MM.1S (cell line): ENCODE measurements at regions not wholly inside any gene's neighbourhood (a gene's known extent, or its start where the extent isn't known, plus 50 kb on each side); places are given as distances from the start of the nearest gene placed in this dataset.

ENCODE experiments used
- EZH2phosphoT487 ChIP-seq: fragments of 300-600 bp; sonication (generic); IDR thresholded peaks from 2 replicates; pipeline ENCODE4 v1.6.1; 2018; ENCODE audit warnings: antibody characterized with exemption, low read length
- TF ChIP-seq, protein P1 (sequence below): fragments of 300-600 bp; sonication (generic); IDR thresholded peaks from 2 replicates; pipeline ENCODE4 v1.5.1; 2016; ENCODE audit warnings: antibody characterized with exemption, low read length, mixed read lengths

DNA sequence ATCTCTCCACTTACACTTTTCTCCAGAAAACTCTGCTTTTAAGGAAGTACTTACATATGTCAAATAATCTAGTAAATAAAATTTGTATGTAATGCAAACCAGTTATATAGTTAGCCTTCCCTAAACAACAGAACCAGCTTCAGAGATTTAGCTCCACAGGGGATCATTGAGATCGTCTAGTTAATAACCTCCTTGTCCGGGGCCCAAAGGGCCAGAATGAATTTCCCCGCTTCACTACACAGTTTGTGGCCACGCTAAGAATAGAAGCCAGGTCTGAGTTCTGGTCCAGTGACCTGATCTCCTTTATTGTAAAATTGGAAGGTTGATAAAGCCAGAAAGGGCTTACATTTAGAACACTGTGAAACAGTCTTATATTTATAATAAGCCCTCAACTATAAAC is 245.2 kb downstream of the TPBG start:
- TF ChIP-seq, protein P1, sequence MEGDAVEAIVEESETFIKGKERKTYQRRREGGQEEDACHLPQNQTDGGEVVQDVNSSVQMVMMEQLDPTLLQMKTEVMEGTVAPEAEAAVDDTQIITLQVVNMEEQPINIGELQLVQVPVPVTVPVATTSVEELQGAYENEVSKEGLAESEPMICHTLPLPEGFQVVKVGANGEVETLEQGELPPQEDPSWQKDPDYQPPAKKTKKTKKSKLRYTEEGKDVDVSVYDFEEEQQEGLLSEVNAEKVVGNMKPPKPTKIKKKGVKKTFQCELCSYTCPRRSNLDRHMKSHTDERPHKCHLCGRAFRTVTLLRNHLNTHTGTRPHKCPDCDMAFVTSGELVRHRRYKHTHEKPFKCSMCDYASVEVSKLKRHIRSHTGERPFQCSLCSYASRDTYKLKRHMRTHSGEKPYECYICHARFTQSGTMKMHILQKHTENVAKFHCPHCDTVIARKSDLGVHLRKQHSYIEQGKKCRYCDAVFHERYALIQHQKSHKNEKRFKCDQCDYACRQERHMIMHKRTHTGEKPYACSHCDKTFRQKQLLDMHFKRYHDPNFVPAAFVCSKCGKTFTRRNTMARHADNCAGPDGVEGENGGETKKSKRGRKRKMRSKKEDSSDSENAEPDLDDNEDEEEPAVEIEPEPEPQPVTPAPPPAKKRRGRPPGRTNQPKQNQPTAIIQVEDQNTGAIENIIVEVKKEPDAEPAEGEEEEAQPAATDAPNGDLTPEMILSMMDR = no peak
- TF ChIP-seq EZH2phosphoT487 = no peak
